ENCODE measurements at regions not wholly inside any gene's neighbourhood (a gene's known extent, or its start where the extent isn't known, plus 50 kb on each side); places are given as distances from the start of the nearest gene placed in this dataset.

DNA sequence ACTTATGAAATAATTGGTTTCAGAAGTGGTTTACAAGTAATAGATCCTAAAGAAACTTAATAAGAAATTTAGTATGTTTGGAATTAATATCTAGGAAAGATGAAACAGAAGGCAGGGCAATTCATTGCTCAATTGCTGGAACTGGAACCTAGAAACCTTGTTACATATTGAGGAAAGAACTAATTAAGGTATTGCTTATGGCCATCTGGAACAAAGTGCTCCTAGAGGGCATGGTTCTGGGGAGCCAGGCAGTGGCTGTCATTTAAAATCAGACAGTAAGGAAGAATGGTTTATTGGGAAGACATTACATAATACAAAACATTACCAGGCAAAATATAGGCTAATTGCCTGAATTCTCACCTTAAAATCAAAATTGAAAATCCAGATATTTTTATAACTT, 224.1 kb downstream of the SLITRK6 start:
- FAIRE-seq = no peak
- DNase-seq (ENCODE audit: insufficient read length, low spot score) = no peak
- TF ChIP-seq, protein P1, sequence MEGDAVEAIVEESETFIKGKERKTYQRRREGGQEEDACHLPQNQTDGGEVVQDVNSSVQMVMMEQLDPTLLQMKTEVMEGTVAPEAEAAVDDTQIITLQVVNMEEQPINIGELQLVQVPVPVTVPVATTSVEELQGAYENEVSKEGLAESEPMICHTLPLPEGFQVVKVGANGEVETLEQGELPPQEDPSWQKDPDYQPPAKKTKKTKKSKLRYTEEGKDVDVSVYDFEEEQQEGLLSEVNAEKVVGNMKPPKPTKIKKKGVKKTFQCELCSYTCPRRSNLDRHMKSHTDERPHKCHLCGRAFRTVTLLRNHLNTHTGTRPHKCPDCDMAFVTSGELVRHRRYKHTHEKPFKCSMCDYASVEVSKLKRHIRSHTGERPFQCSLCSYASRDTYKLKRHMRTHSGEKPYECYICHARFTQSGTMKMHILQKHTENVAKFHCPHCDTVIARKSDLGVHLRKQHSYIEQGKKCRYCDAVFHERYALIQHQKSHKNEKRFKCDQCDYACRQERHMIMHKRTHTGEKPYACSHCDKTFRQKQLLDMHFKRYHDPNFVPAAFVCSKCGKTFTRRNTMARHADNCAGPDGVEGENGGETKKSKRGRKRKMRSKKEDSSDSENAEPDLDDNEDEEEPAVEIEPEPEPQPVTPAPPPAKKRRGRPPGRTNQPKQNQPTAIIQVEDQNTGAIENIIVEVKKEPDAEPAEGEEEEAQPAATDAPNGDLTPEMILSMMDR (IDR thresholded peaks at IDR 0.05; ENCODE audit: insufficient read depth, missing control alignments) = no peak

DNA sequence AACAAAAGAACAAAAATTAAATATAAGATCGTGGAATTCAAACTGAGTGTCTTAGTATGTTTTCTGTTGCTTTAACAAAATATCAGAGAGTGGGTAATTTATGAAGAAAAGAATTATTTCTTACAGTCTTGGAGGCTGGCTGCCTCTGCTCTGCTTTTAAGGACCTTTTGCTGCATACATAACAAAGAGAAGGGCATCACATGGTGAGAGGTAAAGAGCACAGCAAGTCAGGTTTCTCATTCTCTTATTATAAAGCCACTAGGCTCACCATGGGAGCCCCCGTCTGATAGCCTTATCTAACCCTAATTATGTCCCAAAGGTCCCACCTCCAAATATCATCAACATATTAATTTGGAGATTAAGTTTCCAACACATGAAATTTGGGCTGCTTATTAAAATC, 231.3 kb downstream of the SLITRK6 start:
- no peak for FAIRE-seq
- TF ChIP-seq, protein P1 (IDR thresholded peaks at IDR 0.05; ENCODE audit: insufficient read depth, missing control alignments) = no peak
- DNase-seq (ENCODE audit: insufficient read length, low spot score) = no peak

DNA sequence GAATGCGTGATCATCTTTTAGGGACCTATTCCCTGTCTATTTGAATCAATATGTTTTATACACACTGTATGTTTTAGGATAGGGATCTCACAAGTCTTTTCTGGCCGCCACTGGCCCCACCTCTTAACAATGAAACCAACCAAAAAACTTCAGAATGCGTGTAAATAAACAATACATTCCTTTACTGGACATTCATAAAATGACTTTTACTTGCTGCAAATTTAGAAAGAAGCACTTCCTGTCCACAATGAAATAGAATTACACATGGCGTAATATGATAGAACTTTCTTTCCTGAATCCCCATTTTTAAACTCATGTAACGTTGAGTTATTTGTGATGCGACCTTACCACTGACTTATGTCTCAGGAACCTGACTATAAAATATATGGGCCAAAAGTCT, 233.6 kb downstream of the SLITRK6 start:
- DNase-seq (ENCODE audit: insufficient read length, low spot score) (no peak), FAIRE-seq (no peak)
- TF ChIP-seq, protein P1 (IDR thresholded peaks at IDR 0.05; ENCODE audit: insufficient read depth, missing control alignments) = no peak

DNA sequence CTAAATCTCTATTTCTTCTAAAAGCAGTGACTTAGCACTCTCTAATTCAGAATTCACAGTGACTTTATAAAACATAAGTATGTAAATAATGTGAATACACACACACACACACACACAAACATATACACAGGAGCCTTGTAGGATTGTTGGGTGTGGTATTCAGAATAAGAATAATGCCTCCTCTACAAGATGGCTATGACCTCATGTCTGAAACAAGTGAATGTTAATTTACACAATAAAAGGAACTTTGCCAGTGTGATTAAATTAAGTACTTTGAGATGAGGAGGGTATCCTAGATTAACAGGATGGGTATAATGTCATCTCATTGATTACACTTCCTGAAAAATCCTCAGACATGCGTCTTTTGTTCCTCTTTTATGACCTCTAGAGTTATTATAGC, 234.6 kb downstream of the SLITRK6 start:
- DNase-seq (ENCODE audit: insufficient read length, low spot score) = no peak
- peak; percentile 66 for FAIRE-seq
- TF ChIP-seq, protein P1 (IDR thresholded peaks at IDR 0.05; ENCODE audit: insufficient read depth, missing control alignments) = no peak

DNA sequence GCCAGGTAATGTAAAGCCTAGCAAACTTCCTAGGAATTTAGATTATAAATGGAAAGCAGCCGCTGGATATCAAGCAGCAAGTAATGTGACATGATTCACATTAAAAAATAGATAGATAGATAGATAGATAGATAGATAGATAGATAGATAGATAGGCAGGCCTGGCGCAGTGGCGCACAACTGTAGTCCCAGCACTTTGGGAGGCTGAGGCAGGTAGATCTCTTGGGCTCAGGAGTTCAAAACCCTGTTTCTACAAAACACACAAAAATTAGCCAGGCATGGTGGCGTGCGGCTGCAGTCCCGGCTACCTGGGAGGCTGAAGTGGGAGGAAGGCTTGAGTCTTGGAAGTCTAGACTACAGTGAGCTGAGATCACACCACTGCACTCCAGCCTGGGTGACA, 236.9 kb downstream of the SLITRK6 start:
- FAIRE-seq = no peak
- TF ChIP-seq, protein P1 (IDR thresholded peaks at IDR 0.05; ENCODE audit: insufficient read depth, missing control alignments) = no peak
- DNase-seq (ENCODE audit: insufficient read length, low spot score) = no peak

DNA sequence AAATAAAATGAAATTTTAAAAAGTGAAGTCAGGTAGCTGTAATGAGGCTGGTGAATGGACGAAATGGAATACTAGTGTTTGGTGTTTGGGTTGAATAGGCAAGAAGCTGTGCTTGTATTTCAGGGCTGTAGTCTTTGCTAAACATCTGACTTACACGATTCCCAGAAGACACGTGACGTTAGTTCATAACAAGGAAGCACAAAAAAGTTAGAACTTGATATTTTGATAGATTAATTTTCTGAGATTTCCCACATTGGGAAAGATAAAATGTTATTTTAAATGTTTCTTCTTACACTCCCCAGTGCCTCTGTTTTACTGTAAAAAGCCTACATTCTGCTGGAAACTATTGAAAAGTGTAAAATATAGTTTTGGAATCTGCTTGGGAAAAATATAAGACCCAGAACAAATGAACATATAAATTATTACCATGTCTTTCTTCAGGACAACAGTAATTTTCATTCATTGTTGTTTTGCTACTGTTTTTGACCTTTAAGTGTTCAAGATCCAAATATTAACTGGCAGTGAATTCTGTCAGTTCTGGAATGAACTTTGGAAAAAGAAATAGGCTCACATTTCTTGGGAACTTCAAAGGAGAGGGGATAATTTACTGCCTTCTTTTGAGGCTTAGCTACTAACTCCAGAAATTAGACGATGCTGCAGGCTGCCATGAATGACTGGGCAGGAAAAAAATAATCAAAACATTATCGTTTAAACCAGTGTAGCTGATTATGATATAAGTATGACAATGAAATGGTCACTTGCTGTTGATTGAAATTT, 241.3 kb downstream of the SLITRK6 start:
- TF ChIP-seq, protein P1 (IDR thresholded peaks at IDR 0.05; ENCODE audit: insufficient read depth, missing control alignments) = no peak
- DNase-seq (ENCODE audit: insufficient read length, low spot score) (no peak), FAIRE-seq (no peak)

DNA sequence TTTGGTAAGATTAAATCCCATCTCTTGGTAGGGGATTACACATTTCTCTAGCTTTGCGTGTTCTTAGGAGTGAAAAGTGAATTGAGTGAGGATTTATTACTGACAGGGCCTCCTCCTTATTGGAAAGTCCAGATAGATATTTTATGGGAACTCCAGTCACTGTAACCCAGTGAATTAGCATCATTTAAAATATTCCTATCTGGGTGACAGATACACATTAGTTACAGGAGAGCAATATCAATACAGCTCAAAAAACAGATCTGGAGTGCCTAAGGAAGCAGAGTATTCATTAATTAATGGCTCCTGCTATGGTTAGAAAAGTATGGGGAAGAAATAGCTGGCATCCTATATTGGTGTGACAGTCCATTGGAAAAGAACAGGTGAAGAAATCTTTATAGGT, 248.2 kb downstream of the SLITRK6 start:
- DNase-seq (ENCODE audit: insufficient read length, low spot score) (no peak), FAIRE-seq (no peak)
- TF ChIP-seq, protein P1 (IDR thresholded peaks at IDR 0.05; ENCODE audit: insufficient read depth, missing control alignments) = no peak
